T-helper 2 cell treated with Interferon-gamma antibody and Interleukin-4, amounts not matched to agents 100 ng/mL and 5 ng/mL, for 36 hours (primary cell): ENCODE measurements at regions not wholly inside any gene's neighbourhood (a gene's known extent, or its start where the extent isn't known, plus 50 kb on each side); places are given as distances from the start of the nearest gene placed in this dataset.

Experiments
- intact Hi-C: fragments of 100-400 bp; cut with micrococcal nuclease; formaldehyde crosslinking; loops from one replicate; pipeline ENCODE4 v1.15.1; 2023

DNA sequence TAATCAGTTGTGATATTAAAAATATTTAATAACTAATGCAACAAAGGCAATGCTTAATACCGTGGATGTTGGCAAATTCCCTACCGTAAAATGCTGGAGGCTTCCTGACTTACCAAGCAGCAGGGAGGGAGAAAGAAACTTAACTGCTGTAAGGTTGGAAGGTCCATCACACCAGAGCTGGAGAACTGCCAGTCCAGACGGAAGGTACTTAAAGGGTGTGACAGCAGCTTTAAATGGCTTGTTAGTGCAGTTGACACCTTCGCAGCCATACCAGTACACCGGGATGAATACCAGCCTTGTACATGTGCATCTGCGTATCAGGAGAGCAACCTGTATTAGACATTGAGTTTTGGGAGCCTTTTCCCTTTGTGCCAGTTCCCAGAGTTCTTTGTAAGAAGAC is 269.5 kb upstream of the NCAM2 start:
- intact Hi-C loops, result no loop called here

DNA sequence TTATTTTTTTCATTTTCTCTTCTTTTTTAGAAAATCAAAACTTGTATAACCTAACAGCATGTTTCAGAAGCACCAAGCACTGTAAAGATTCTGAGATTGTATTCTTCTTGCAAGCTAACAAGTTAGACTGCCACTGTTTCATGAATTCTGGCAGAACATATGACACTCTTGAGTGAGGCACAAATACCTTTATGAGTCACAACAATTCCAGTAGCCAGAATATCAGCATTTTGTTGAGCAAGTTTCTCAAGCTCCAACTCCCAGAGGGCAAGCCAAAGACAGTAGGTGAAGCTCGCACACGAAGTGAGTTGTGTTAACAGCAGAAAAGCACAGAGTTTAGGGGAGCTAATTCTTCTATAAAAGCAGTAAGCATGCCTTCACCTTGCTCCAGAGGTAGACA is 268.8 kb upstream of the NCAM2 start:
- intact Hi-C loops, result no loop called here

DNA sequence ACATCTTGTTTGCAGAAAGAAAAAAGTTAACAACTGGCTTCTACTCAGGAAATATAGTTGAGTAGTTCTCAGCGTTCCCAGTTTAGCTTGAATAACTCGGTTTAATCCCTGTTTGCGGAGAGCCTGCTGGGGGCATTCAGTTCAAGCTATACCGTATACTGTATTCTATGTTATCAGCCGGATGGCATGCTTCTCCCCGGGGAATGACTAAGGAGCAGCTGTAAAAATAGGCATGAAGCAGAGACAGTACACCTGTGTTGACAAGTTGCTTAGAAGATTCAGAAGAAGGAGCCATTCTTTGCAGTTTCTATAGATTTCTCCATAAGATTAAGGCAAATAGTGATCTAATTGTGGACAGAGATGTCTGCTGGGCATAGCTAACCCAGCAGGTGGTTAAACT is 267.8 kb upstream of the NCAM2 start:
- intact Hi-C loops, result no loop called here

DNA sequence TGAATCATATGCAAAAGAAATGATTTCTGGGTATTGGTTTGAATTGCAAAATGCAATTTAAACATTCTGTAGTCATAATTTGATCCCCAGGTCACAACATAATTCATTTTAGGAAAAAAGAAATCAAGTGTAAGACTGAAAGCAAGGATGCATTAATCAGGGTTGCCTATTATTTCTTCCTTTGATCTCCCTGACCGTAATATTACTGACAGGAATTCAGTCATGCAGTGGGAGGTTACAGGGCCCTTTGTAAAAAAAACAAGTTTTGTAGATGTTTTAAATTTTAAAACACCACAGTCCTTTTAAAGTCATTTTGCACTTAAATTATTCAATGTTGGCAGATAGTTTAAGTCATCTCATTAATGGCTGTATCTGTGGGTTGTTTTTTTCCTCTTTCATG is 263.0 kb upstream of the NCAM2 start:
- intact Hi-C loops, result no loop called here

DNA sequence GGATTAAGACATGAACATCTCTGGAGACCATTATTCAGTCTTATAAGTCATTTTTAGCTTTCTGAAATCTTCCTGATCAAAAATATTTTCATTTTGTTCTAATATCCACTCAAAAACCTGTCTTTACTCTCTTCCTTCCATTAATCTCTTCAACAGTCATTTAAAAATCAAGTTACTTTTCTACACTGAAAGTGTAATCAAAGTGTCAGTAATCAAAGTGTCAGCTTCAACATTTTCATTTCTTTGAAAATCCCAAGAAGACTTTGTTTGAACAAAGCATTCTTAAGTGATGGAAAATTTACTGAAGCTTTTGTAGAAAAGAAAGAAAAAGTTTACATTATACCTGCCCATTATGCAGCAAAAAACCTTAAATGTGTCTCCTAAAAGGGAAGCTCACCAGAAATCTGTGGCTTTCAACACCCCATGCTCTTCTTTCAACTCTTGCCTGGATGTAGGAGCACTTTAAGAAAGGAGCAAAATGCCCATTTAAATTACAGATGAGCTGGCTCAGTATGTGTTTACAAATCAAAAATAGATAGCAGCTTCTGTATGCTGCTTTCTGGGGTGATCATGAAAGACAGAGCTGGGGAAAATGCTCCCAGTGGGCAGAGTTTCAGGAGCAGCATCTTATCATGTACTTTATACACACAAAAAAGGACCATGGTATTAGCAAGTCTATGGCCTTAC is 260.8 kb upstream of the NCAM2 start:
- intact Hi-C loops, result no loop called here

DNA sequence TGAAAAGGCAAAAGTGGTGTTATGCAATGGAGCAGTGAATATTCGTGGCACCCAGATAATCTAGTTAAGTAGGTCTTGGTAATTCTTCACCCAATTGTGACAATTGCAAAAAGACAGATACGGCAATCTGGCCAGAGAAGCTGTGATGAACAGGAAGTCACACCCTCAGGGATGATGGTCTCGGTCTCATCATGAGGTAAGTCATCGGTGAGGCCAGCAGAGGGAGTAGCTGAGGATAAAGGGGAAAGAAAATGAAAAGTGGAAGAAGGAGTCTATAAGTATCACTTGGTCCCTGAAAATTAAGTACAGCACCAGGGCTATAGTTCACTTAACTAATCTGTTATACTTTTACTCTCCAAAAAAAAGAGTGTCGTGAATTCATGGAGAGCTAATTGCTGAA is 258.8 kb upstream of the NCAM2 start:
- intact Hi-C loops, result no loop called here

DNA sequence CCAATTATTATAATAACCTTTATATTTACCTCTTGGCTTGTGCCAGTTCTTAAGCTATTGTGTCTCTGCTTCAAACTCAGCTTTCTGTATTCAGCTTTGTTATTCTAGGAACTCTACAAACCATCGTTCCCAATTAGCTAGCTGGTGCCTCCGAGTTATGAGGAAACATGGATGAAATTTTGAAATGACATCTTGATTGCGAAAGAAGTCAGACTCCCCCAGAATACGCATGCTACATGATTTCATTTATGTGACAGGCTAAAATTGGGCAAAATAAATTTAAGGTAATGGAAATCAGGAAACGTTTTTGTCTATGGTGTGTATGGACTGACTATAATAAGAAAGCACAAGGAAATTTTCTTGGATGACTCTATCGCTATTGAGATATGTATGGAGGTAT is 256.8 kb upstream of the NCAM2 start:
- intact Hi-C loops, result no loop called here

DNA sequence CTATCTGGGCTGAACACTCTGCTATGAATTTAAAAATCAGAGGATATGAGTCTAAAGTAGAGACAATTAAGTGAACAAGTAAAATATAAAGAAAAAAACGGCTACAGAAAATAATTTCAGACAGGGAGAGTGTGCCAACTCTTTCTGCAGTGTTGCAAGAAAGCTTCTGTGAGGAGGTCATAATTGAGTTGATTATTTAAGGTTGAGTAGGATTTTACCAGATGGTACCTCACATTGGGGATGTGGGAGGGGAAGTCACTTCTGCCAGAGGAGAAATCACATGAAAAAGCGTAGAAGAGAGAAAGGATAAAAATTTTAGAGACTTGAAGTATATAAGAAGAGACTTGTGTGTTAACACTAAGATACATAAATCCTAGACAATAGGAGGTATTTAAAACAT is 238.0 kb upstream of the NCAM2 start:
- intact Hi-C loops, result no loop called here

DNA sequence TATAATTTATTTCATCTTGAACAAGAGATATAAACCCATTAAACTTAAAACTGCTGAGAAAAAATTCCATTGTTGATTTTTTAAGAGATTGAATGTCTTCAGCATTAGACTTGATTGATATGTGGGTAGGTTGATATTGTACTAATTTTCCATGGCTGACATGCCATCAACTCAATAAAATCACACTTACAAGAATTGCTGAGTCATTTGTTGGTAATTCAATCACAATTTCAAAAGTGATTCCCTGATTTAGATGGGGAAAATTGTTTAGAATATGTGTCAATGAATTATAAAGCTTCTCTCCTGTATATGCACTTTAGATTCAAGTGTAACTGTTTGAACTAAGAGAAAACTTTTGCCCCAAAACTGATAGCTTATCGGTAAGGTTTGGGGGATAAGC is 223.5 kb upstream of the NCAM2 start:
- intact Hi-C loops, result no loop called here

DNA sequence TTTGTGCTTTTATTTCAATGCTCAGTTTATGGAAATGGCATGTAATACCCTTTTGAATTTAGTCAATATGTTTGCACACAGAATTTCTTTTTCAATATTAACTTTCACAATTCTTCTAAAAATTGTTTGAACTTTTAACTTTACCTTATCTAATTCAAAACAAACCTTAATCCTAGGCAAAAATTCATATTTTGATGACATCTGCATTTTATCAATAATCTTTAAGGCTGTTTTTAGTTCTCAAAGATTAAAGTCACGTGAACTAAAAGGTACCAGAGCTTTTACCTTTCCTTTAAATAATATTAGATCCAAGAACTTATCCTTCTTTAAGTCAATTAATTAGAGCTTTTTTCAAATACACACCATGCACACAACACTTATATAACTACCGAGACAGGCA is 218.9 kb upstream of the NCAM2 start:
- intact Hi-C loops, result no loop called here

DNA sequence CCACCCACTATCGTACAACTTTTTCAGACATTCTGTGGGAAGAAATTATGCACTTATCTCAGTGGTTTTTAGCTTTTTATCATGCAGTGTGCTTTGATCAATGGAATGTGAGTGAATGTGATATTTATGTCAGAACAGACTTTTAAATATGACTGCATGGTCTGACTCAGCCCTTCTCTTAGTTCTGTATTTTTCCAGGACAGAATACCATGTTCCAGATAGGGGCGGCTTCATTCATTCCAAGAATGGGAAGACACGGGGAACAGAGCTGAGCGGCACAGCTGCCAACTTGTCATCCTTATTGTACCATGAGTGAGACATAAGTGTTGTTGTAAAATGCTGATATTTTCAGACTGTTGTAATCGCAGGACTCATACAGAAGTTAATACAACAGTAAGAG is 214.6 kb upstream of the NCAM2 start:
- intact Hi-C loops, result no loop called here

DNA sequence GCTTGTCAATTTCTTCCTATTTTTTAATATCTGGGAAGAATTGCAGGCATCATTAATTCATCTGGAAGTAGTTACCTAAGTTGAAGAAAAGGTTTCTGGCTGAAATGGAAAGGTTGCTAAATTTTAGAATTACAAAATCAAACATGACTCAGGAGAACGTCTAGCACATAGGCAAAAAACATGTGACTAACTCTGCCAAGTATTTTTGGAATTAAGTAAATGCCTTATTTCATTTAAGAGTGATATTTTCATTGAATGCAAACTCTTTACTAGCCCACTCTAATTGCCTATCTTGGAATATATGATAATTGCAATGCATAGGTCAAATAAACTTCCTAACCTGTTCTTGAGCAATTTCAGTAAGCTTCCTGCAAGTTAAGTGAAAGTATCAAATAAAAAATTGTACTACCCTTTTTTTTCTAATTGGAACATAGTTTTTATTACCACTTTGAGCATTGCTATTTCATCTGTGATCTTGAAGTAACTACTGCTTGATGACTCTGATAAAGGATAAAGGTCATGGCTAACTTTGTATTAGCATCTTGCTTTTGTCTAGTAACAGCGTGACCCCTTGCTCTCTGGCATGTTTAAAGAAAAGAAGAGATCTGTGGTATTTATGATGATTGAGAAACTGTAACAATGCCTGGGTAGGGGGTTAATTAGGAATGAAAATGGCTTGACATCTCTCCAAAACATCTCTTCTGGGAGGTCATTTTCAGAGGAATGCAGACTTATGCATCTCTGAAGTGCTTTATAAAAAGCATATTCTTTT is 208.3 kb upstream of the NCAM2 start:
- intact Hi-C loops, result no loop called here

DNA sequence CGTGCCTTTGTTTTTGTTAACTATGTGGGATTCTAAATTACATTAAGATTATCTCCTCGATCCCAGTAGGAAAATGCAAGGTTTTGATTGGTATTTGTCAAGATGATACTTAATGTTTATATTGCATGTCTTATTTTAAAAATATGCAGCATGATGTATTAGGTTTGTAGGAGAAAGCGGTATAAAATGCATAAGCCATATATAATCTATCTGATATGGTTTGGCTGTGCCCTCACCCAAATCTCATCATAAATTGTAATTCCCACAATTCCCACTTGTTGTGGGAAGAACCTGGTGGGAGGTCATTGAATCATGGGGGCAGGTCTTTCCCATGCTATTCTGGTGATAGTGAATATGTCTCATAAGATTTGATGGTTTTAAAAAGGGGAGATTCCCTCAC is 198.1 kb upstream of the NCAM2 start:
- intact Hi-C loops, result no loop called here

DNA sequence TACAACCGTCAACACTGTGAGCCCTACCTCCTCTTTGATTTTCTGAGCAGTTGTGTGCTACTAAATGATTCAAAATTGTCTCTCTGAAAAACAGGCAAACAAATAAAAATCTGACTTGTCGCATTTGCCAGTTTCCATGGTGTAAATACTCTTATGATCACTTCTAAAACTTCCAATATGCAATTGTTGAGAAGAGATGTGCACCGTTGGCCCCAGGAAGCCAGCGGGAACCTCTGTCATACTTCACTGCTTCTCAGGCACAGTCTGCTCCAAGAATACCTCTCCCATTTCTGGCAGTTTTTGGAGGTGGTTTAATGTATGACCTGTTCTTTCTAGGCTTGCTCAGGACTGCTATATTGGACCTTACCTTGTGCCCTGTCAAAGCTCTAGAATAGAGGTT is 196.0 kb upstream of the NCAM2 start:
- intact Hi-C loops, result no loop called here

DNA sequence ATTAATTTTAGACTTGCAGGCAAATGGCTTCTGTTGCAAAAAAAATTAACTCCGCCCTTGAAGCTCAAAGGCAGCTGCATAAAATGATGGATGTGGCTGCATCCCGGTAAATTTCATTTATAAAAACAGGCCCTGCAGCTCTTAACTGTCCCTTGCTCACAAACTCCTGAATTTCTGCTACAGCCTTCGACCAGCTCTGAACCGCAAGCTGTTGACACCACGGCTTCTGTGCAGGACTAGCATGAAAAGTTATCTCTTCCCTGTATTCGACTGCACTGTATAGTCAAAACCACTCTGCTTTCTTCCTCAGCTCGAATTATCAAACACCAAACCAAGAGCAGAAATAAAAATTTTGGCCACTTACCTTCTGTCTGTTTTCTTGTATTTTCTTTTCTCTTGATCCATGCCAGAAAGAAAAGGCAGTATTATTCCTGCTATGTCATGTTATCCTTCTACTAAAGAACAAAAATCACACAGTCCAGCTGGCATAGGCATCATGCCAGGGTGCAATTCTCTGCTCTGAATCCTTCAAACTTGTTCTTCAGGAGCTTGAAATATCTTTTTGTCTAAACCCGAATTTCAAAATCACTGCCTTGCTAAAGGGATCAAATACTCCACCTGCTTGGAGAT is 195.5 kb upstream of the NCAM2 start:
- intact Hi-C loops, result no loop called here

DNA sequence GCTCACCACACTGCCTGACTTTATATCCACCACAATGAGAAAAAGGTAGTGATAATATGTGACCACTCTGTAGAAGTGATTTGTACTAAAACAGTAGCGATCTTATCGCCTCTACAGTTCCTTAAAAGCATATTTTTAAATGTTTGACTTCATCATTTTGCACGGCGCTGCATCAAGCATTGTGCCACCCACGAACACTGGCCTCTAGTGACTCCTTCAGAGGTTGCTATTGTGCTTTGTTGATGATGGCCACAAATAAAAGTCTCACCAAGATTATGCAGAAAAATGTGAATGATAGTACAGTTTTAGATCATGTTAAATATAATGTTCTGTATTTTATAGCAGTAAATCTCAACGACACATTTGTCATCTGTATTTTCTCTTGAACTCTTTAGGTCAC is 186.5 kb upstream of the NCAM2 start:
- intact Hi-C loops, result no loop called here

DNA sequence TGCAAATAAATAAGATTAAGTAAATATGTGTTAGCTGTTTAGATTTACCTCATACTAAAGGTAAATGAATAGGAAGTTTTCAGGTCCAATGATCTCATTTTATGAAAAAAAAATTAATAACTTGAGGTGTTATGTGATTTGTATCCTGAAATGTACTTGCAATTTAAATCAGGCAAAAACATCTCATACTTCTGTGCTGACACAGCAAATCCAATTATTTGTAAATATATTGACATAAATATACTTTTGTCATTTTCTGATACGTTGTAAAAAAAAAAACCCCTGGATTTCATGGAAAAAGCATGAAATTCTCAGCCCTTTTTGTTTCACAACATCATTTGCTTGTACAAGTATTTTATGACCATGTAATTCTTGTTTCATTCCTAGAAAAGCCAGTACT is 184.1 kb upstream of the NCAM2 start:
- intact Hi-C loops, result no loop called here

DNA sequence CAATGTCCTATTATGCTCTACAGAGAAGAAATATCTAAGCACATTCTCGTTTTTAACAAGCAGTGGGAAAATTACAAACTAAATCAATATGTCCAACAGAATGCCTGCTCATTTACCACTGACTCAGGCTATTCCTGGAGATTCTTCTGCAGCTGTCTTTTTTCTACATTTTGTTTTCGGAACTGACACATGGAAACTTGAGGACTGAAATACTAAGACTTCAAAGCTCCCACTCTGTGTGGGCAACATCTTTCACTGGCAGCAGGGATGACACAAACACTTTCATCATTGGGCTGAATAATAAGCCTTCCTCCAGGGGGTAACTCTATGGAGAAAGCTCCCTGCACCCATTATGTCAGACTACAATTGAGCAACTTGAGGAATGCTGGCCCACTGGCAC is 175.5 kb upstream of the NCAM2 start:
- intact Hi-C loops, result no loop called here

DNA sequence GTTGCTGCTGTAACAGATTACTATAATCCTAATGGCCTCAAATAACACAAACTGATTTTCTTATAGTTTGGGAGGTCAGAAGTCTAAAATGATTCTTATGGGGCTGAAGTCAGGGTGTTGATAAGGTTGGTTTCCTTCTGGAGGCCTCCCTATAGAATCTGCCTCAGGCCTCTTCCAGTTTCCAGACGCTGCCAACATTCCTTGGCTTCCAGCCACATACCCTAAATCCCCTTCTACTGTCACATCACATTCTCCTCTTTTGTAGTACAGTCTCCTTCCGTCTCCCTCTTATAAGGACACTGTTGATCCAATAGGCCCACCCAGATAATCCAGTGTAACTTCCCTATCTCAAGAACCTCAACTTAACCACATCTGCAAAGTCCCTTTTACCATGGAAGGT is 145.3 kb upstream of the NCAM2 start:
- intact Hi-C loops, result no loop called here

DNA sequence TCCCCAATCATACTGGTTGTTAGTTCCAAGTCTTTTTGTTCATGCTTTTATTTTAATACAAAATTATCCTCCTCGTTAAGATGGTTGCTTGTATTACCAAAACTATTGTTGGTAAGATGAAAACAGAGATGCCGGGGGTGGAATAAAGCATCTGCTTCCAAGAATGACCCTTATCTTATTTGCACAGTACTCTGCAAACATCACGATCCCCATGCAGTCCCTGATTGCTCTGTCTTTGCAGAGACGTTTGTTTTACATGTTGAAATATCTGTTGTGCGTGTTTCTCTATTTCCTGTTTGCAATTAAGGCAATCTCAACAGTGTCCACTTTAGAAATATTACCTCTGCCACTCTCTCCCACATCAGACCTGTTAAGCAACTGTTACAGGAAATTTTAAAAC is 141.3 kb upstream of the NCAM2 start:
- intact Hi-C loops, result no loop called here

DNA sequence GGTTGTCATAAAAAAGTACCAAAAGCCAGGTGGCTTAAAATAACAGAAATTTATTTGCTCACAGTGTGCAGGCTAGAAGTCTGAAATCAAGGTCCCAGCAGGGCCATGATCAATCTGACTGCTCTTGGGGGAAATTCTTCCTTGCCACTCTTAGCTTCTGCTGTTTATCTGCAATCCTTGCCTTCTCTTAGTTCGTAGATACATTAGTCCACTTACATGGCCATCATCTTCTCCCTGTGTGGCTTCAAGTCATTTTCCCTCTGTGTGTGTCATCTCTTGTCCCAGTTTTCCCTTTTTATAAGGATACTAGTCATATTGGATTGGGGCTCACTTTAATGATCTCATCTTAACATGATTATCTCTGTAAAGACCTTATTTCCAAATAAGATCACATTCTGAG is 124.0 kb upstream of the NCAM2 start:
- intact Hi-C loops, result no loop called here

DNA sequence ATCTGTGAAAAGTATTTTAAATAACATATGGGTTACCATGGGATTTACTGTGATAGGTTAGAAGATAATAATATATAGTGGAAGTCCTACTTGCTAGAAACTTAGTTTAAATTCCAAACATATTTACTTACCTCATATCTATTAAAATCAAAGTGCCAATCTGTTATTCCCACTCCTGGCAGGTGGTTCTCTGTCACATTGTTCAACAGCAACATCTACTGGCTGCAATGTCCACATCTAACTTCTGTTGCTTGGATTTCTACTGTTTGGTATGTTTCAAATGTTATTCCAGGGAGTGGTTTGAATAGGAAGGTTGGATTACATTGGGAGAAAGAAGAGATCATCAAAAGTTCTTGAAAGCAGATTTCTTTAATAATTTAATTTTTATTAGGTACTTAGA is 122.5 kb upstream of the NCAM2 start:
- intact Hi-C loops, result no loop called here

DNA sequence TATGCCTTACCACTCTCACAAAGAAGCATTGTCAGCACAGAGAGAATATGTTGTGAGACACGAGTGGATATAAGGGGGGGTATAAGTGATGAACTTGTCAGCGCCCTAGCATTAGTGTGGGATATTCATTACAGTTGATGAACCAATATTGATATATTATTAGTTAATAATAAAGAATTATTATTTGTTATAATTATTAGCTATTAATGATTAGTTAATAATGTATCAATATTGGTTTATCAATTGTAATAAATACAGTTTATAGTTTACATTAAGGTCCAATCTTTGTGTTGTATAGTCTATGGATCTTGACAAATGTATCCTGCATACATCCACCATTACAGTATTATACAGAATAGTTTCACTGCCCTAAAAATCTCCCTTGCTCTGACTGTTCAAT is 120.2 kb upstream of the NCAM2 start:
- intact Hi-C loops, result no loop called here
